Nephron (organoid): ENCODE measurements at regions not wholly inside any gene's neighbourhood (a gene's known extent, or its start where the extent isn't known, plus 50 kb on each side); places are given as distances from the start of the nearest gene placed in this dataset.

Experiments used
- H3K27ac Mint-ChIP-seq, 3 experiments: 2 replicates each; pipeline ENCODE4 v1.8.0; 2020; ENCODE audit warnings: mixed read lengths in 3 of 3, mild to moderate bottlenecking in 2 of 3, moderate library complexity in 1 of 3
- H3K27me3 Mint-ChIP-seq: 2 replicates; pipeline ENCODE4 v1.8.0; 2021; ENCODE audit warnings: low read depth, mild to moderate bottlenecking, moderate library complexity, mixed read lengths
- H3K36me3 Mint-ChIP-seq: 2 replicates; pipeline ENCODE4 v1.8.0; 2020; ENCODE audit warnings: low read depth, mixed read lengths
- H3K4me1 Mint-ChIP-seq: 2 replicates; pipeline ENCODE4 v1.8.0; 2020; ENCODE audit warnings: mixed read lengths
- H3K4me3 Mint-ChIP-seq, 3 experiments: 2 replicates each; pipeline ENCODE4 v1.8.0; 2020; ENCODE audit warnings: mild to moderate bottlenecking in 3 of 3, mixed read lengths in 3 of 3, moderate library complexity in 2 of 3
- H3K9me3 Mint-ChIP-seq: 2 replicates; pipeline ENCODE4 v1.8.0; 2020; ENCODE audit warnings: mixed read lengths
- CTCF ChIP-seq, 3 experiments: fragments of 200-600 bp; sonication (generic); IDR thresholded peaks; one replicate each; pipeline ENCODE4 v1.5.0; 2021; ENCODE audit warnings: antibody characterized with exemption in 3 of 3; ENCODE audit not compliant: unreplicated experiment in 3 of 3

DNA sequence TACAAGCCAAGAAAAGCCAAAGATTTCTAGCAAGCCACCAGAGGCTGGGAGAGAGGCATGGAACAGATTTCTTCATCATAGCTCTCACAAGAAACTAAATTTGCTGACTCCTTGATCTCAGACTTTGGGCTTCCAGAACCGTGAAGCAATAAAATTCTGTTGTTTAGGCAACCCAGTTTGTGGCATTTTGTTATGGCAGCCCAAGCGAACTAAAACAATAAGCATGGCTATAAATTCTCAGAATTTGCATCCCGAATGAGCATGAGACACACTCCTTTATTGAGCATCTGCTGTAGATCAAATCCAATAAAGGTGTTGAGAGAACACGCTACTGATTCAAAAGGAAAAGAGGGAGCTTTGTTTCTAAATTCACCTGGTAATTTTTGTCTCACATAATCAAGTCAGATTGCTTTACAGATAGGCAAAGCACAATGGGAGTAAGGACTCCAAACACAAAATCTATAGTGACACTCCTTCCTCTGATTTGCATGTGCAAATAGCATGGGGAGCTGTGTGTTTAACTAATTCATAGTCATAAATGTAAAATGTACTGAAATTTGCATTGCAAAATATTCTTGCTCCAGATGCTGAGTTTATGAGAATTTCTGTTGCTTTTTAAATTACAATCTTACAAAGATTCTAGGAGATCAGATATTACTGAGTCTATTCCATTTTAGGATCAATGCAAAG, 308.7 kb downstream of the MED10 start:
- Mint-ChIP-seq H3K4me1 (peaks cover 11% of the 10 kb centered on the region), H3K27me3 (no peaks in the 10 kb centered on the region), H3K36me3 (no peaks in the 10 kb centered on the region), H3K27ac (peak overlapping the region in 2 of 3 experiments; percentile 62 to 63), H3K9me3 (peaks cover 4% of the 10 kb centered on the region), H3K4me3 (no peak overlapping the region)
- no peak for TF ChIP-seq CTCF (IDR thresholded peaks at IDR 0.05; ENCODE audit: unreplicated experiment in 3 of 3)

DNA sequence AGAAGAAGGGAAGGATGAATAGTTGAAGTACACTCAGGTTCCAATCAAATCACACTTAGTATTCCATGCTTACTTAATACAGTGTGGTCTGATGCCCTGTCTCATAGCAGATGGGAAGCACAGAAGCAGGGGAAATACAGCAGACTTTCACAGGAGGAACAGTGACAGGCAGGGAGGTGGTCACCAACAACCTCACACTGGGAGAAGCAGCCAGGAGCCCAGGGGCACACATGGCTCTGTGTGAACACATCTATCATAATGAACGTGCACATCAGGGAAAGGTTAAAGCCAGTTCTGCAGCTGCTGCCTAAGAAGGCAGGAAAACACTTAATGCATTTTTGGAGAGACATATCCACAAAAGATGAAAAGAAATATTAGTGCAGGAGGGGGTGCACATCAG, 312.3 kb downstream of the MED10 start:
- no peak for TF ChIP-seq CTCF (IDR thresholded peaks at IDR 0.05; ENCODE audit: unreplicated experiment in 3 of 3)
- peaks cover 6% of the 10 kb centered on the region for H3K4me1 Mint-ChIP-seq
- no peaks in the 10 kb centered on the region for H3K36me3 Mint-ChIP-seq
- H3K9me3 Mint-ChIP-seq: peaks cover 7% of the 10 kb centered on the region
- no peaks in the 10 kb centered on the region for H3K27me3 Mint-ChIP-seq
- peak overlapping the region in 1 of 3 experiments; percentile 39 for H3K27ac Mint-ChIP-seq
- no peak overlapping the region for H3K4me3 Mint-ChIP-seq

GRCh38 chr5:6059137-6059800, 319.1 kb downstream of the MED10 start:
- no peak for TF ChIP-seq CTCF (IDR thresholded peaks at IDR 0.05; ENCODE audit: unreplicated experiment in 3 of 3)
- Mint-ChIP-seq H3K4me3 (no peak overlapping the region), H3K27me3 (no peaks in the 10 kb centered on the region), H3K4me1 (no peaks in the 10 kb centered on the region), H3K9me3 (peaks cover under 1% of the 10 kb centered on the region), H3K36me3 (no peaks in the 10 kb centered on the region), H3K27ac (no peak overlapping the region)

- no peak for TF ChIP-seq CTCF (IDR thresholded peaks at IDR 0.05; ENCODE audit: unreplicated experiment in 3 of 3)
- Mint-ChIP-seq H3K4me1 (no peaks in the 10 kb centered on the region), H3K36me3 (no peaks in the 10 kb centered on the region), H3K27me3 (no peaks in the 10 kb centered on the region), H3K4me3 (no peak overlapping the region), H3K9me3 (no peaks in the 10 kb centered on the region), H3K27ac (no peak overlapping the region)
These were observed 320.2 kb downstream of the MED10 start for GRCh38 chr5:6058055-6058715.

DNA sequence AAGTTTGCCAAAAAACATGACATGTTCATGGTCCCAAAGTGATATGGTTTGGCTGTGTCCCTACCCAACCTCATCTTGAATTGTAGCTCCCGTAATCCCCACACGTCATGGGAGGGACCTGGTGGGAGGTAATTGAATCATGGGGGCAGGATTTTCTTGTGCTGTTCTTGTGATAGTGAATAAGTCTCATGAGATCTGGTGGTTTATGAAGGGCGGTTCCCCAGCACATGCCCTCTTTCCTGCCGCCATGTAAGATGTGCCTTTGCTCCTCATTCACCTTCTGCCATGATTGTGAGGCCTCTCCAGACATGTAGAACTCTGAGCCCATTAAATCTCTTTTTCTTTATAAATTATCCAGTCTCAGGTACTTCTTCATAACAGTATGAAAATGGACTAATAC, 322.1 kb downstream of the MED10 start:
- Mint-ChIP-seq H3K27me3 (no peaks in the 10 kb centered on the region), H3K4me3 (no peak overlapping the region), H3K27ac (no peak overlapping the region), H3K9me3 (no peaks in the 10 kb centered on the region), H3K4me1 (no peaks in the 10 kb centered on the region), H3K36me3 (no peaks in the 10 kb centered on the region)
- no peak for TF ChIP-seq CTCF (IDR thresholded peaks at IDR 0.05; ENCODE audit: unreplicated experiment in 3 of 3)
